ENCODE measurements at regions not wholly inside any gene's neighbourhood (a gene's known extent, or its start where the extent isn't known, plus 50 kb on each side); places are given as distances from the start of the nearest gene placed in this dataset.

DNA sequence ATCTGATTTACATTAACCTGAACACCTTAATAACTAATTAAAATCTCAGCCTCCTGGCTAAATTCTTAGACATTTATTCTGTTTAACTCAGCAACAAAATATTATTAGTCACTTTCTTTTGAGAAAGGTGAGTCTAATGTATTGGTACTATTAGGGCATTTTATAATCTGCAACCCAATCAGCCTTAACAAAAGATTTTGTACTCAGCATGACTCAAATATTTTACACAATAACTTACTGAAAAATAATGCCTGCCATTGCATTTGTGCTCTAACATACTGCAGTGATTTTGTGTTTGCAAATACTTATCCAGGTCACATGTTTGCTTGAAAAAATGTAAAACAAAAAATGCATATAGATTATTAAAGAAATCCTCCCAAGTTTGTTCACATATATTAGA, 1129.9 kb downstream of the TAF11L14 start:
- Histone ChIP-seq H3K27me3 (ENCODE audit: control insufficient read depth in 3 of 3, insufficient read depth in 3 of 3, low read length in 2 of 3) (no peaks in the 10 kb centered on the region), H3K27ac (ENCODE audit: low read depth in 1 of 2, low read length in 1 of 2) (no peak overlapping the region), H3K4me3 (no peak overlapping the region), H3K9ac (ENCODE audit: insufficient read depth in 1 of 2, low read length in 2 of 2) (no peak overlapping the region), H3K4me1 (ENCODE audit: control insufficient read depth in 5 of 5, insufficient read depth in 5 of 5, low read length in 5 of 5) (no peaks in the 10 kb centered on the region), H3K36me3 (ENCODE audit: control insufficient read depth in 4 of 4, insufficient read depth in 4 of 4, low read length in 4 of 4) (no peaks in the 10 kb centered on the region), H3K9me3 (ENCODE audit: control insufficient read depth in 4 of 4, insufficient read depth in 3 of 4, low read length in 3 of 4) (no peaks in the 10 kb centered on the region)
- TF ChIP-seq, protein P1, sequence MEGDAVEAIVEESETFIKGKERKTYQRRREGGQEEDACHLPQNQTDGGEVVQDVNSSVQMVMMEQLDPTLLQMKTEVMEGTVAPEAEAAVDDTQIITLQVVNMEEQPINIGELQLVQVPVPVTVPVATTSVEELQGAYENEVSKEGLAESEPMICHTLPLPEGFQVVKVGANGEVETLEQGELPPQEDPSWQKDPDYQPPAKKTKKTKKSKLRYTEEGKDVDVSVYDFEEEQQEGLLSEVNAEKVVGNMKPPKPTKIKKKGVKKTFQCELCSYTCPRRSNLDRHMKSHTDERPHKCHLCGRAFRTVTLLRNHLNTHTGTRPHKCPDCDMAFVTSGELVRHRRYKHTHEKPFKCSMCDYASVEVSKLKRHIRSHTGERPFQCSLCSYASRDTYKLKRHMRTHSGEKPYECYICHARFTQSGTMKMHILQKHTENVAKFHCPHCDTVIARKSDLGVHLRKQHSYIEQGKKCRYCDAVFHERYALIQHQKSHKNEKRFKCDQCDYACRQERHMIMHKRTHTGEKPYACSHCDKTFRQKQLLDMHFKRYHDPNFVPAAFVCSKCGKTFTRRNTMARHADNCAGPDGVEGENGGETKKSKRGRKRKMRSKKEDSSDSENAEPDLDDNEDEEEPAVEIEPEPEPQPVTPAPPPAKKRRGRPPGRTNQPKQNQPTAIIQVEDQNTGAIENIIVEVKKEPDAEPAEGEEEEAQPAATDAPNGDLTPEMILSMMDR (IDR thresholded peaks at IDR 0.05; ENCODE audit: control extremely low read depth, extremely low read depth): no peak
- no peak for DNase-seq
- ATAC-seq (ENCODE audit: insufficient read depth, low FRiP score): no peak

DNA sequence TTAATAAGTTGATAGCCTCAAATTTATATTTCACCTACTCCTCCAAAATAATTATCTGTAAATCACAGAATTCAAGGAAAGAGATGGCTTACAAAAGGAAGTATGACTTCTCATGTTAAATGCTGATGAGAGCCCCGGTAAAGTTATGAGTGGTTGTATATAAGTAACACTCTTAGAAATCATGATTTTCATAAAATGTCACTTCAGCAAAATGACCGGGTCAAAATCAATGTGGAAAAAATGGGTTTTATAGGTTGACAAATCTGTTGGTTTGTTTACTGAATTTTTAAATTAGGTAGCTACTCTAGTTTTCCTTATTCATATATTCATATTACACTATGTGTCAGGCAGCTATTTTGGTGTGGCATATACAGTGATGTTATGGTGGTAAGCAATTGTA, 1131.0 kb downstream of the TAF11L14 start:
- TF ChIP-seq, protein P1 (IDR thresholded peaks at IDR 0.05; ENCODE audit: control extremely low read depth, extremely low read depth): no peak
- Histone ChIP-seq H3K9me3 (ENCODE audit: control insufficient read depth in 4 of 4, insufficient read depth in 3 of 4, low read length in 3 of 4) (no peaks in the 10 kb centered on the region), H3K27me3 (ENCODE audit: control insufficient read depth in 3 of 3, insufficient read depth in 3 of 3, low read length in 2 of 3) (no peaks in the 10 kb centered on the region), H3K36me3 (ENCODE audit: control insufficient read depth in 4 of 4, insufficient read depth in 4 of 4, low read length in 4 of 4) (no peaks in the 10 kb centered on the region), H3K4me1 (ENCODE audit: control insufficient read depth in 5 of 5, insufficient read depth in 5 of 5, low read length in 5 of 5) (no peaks in the 10 kb centered on the region), H3K27ac (ENCODE audit: low read depth in 1 of 2, low read length in 1 of 2) (no peak overlapping the region), H3K4me3 (no peak overlapping the region), H3K9ac (ENCODE audit: insufficient read depth in 1 of 2, low read length in 2 of 2) (no peak overlapping the region)
- ATAC-seq (ENCODE audit: insufficient read depth, low FRiP score): no peak
- DNase-seq: no peak
- 93 to 97% methylated on average over 2 of the region's 2 CpGs for WGBS, 2 donors

DNA sequence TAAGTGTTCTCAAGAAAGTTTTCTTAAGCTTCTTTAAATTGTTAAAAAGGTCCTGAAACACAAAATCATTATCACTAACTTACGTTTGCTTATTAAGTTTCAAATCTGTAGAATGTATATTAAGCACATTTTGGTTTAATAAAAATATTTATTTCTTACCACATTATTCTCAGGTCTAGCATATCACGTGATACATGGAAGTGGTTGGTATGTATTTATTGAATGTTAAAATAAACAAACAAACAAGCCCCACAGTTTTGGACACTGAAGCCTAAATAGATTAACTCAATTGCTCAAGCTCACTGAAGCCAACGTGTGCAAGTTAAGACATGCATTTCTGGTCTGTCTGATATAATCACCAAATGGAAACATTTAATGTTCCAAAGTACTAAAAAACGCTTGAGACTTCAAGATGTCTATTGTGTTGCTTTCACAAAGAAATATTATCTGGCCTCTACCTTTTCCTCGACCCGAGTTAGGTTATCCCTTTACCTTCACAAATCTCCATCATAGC, 1136.9 kb downstream of the TAF11L14 start:
- H3K27me3 ChIP-seq (ENCODE audit: control insufficient read depth in 3 of 3, insufficient read depth in 3 of 3, low read length in 2 of 3): no peaks in the 10 kb centered on the region
- H3K4me1 ChIP-seq (ENCODE audit: control insufficient read depth in 5 of 5, insufficient read depth in 5 of 5, low read length in 5 of 5): no peaks in the 10 kb centered on the region
- TF ChIP-seq, protein P1 (IDR thresholded peaks at IDR 0.05; ENCODE audit: control extremely low read depth, extremely low read depth): no peak
- ATAC-seq (ENCODE audit: insufficient read depth, low FRiP score) (no peak), DNase-seq (no peak)
- no peak overlapping the region for H3K4me3 ChIP-seq
- H3K36me3 ChIP-seq (ENCODE audit: control insufficient read depth in 4 of 4, insufficient read depth in 4 of 4, low read length in 4 of 4): no peaks in the 10 kb centered on the region
- no peaks in the 10 kb centered on the region for H3K9me3 ChIP-seq (ENCODE audit: control insufficient read depth in 4 of 4, insufficient read depth in 3 of 4, low read length in 3 of 4)
- no peak overlapping the region for H3K27ac ChIP-seq (ENCODE audit: low read depth in 1 of 2, low read length in 1 of 2)
- H3K9ac ChIP-seq (ENCODE audit: insufficient read depth in 1 of 2, low read length in 2 of 2): no peak overlapping the region
- 84 to 87% methylated on average over 6 of the region's 6 CpGs for WGBS, 2 donors

DNA sequence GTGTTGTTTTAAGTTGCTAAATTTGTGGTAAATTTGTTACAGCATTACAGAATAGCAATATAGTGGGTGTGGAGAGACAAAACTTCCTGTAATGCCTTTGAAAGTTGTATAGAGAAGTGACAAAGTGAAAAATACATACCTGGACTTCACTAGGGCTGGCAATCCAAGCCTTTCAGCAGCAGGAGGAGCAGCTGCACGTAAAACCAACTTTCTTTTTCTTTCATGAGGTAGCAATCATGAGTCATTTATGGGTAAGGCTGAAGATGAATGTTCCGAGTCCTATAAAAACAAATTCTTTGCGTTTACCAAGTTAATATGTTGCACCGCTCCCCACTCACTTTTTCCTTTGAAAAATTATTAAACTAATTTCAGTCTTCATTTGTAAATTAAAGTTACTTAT, 1138.2 kb downstream of the TAF11L14 start:
- peak in 1 of 3 donors; percentile 14 for DNase-seq
- no peak overlapping the region for H3K27ac ChIP-seq (ENCODE audit: low read depth in 1 of 2, low read length in 1 of 2)
- no peak overlapping the region for H3K9ac ChIP-seq (ENCODE audit: insufficient read depth in 1 of 2, low read length in 2 of 2)
- WGBS, 2 donors: 52 to 58% methylated on average over 4 of the region's 4 CpGs
- ATAC-seq (ENCODE audit: insufficient read depth, low FRiP score): no peak
- no peaks in the 10 kb centered on the region for H3K4me1 ChIP-seq (ENCODE audit: control insufficient read depth in 5 of 5, insufficient read depth in 5 of 5, low read length in 5 of 5)
- no peaks in the 10 kb centered on the region for H3K36me3 ChIP-seq (ENCODE audit: control insufficient read depth in 4 of 4, insufficient read depth in 4 of 4, low read length in 4 of 4)
- no peak overlapping the region for H3K4me3 ChIP-seq
- H3K27me3 ChIP-seq (ENCODE audit: control insufficient read depth in 3 of 3, insufficient read depth in 3 of 3, low read length in 2 of 3): no peaks in the 10 kb centered on the region
- TF ChIP-seq, protein P1 (IDR thresholded peaks at IDR 0.05; ENCODE audit: control extremely low read depth, extremely low read depth): no peak
- no peaks in the 10 kb centered on the region for H3K9me3 ChIP-seq (ENCODE audit: control insufficient read depth in 4 of 4, insufficient read depth in 3 of 4, low read length in 3 of 4)
